ENCODE measurements at regions not wholly inside any gene's neighbourhood (a gene's known extent, or its start where the extent isn't known, plus 50 kb on each side); places are given as distances from the start of the nearest gene placed in this dataset.
A peak's percentile ranks its signal among the peaks of the same experiment; 100 is the strongest.

- peak; percentile 49 for DNase-seq (ENCODE audit: low spot score)
These were observed 445.6 kb downstream of the KCTD12 start for GRCh38 chr13:76440568-76440967.

- DNase-seq (ENCODE audit: low spot score) = no peak
These were observed 446.7 kb downstream of the KCTD12 start for GRCh38 chr13:76439546-76439945.

DNA sequence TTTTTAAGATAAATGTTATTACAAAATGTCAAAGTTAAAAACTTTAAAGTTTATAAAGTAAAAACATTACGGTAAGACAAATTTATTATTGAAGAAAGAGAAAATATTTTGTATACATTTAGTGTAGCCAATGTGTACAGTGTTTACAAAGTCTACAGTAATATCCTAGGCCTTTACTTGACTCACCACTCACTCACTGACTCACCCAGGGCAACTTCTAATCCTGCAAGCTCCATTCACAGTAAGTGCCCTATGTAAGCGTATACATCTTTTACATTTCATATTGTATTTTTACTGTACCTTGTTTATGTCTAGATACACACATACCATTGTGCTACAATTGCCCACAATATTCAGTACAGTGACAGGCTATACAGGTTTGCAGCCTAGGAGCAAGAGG lies 448.2 kb downstream of the KCTD12 start:
- DNase-seq (ENCODE audit: low spot score) = no peak

GRCh38 chr13:76425935-76426334 lies 460.3 kb downstream of the KCTD12 start:
- no peak for DNase-seq (ENCODE audit: low spot score)

DNA sequence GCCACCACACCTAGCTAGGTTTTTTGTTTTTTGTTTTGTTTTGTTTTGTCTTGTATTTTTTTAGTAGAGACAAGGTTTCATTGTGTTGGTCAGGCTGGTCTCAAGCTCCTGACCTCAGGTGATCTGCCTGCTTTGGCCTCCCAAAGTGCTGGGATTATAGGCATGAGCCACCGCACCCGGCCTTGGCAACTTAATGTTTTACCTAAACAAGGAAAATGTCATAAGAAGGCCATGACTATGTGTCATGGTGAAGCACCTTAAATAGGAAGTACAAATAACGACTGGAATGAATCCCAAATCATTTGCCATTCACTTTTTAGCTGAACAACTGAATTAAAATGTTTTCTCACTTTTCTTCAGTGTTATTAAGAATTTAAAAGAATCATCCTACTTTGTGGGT lies 465.2 kb downstream of the KCTD12 start:
- no peak for DNase-seq (ENCODE audit: low spot score)

- no peak for DNase-seq (ENCODE audit: low spot score)
These were observed 467.8 kb downstream of the KCTD12 start for GRCh38 chr13:76418404-76418803.

DNA sequence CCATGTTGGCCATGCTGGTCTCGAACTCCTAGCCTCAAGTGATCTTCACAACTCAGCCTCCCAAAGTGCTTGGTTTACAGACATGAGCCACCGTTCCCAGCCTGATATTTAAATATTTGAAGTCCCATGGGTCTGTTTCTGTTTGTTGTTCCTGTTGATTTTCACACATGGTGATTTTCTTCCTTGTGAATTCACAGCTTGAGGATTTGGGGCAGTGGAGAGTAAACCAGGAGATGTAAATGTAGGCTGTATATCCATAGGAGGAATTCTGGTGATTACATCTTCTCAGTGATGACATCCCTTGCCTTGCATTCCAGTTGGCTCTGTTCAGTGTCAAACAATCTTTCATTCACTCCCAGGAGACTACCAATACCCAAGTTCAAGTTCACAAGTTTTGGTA lies 471.9 kb downstream of the KCTD12 start:
- no peak for DNase-seq (ENCODE audit: low spot score)

GRCh38 chr13:76406243-76406642 lies 480.0 kb downstream of the KCTD12 start:
- DNase-seq (ENCODE audit: low spot score) = no peak

DNA sequence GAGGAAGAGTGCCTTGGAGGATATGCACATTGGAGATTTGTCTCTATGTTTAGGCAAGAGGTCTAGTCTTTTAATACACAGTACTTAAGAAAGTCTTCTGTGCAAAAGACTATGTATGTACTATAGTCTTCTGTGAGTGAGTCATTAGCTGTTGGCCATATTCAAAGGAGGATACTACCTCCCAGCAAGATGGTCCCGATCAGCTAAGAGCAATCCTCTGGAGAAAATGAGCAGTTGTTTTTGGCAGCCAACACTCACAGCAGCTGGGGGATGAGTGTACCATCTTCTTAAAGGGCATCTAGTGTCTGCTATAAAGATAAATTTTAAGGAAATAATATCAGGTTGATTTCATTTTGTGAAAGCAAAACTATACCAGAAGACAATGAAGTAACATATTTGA lies 487.8 kb downstream of the KCTD12 start:
- DNase-seq (ENCODE audit: low spot score) = no peak

DNA sequence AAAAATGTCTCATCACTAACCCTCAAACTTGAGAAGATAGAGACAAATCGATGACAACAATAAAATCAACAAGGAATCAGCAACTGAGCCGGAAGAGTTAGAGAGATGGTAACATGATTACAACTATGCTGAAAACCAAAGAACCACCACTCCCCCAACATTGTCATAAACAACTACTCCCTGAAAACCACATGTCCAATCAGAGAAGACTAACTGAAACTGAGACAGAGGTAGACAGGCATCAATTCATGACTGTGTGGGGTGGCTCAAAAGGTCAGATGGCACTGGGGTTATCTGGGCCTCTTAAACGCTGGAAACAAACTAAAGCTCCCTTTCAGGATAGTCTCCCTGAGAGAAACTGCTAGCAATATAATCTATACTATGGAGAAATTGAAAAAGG lies 488.8 kb downstream of the KCTD12 start:
- no peak for DNase-seq (ENCODE audit: low spot score)

GRCh38 chr13:76389321-76389720 lies 496.9 kb downstream of the KCTD12 start:
- no peak for DNase-seq (ENCODE audit: low spot score)

DNA sequence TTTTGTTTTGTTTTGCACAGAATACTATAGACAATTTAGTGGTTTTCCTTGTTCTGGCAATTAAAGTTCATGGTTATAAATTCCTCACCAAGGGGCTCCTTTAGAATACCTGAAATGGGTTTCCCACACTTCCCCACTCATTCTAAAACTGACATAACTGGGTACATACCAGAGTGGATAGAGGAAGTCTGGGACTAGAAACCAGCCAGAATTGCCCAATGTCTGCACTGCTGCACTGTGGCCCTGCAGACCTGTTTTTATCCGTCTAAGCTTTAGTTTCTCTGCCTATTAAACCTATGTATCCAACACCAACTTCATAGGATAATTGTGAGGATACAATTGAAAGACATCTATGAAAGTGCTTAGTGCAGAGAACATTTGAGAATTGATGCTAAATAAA lies 498.6 kb downstream of the KCTD12 start:
- no peak for DNase-seq (ENCODE audit: low spot score)

GRCh38 chr13:76386321-76386720 lies 499.9 kb downstream of the KCTD12 start:
- no peak for DNase-seq (ENCODE audit: low spot score)

DNA sequence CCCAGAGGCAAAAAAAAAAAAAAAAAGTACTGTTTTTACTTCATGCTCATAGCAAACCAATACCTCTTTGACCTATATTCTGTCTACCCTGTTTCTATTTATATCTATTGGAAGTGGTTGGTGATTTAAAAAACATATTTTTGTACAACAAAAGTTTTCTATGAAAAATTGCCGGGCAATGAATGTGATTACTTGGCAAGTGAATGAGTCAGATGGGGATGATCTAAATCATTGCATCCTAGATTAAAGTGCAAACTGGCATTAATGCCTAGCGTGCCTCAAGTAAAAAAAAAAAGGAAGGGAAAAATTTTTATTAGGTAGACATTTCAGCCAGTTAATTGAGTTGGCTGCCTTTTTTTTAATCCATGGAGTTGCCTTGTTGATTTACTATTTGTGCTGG lies 500.6 kb downstream of the KCTD12 start:
- DNase-seq (ENCODE audit: low spot score) = no peak

GRCh38 chr13:76383676-76384461 lies 502.3 kb downstream of the KCTD12 start:
- no peak for DNase-seq (ENCODE audit: low spot score)

DNA sequence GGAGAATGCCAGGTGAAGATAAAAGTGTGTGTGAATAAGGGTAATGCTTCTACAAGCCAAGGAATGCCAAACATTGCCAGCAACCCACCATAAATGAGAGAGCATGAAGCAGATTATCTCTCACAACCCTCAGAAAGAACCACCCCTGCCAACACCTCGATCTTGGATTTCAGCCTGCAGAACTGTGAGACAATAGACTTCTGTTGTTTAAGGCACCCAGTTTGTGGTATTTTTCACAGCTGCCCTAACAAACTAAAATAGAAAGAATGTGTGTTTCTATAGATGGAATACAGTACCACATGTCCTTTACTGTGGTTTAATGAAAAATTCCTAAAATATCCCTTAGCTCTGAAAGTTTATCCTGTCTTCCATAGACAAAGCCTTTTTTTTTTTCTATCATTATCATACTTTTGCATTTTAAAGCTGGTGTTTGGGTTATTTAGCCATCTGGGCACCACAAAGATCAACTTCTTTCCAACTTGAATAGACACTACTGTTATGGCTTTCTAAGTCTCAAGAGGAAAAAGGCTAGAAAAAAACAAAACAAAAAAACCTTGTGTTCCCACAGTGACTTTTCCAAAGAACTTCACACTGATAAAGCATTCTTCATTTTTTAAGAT lies 505.6 kb downstream of the KCTD12 start:
- DNase-seq (ENCODE audit: low spot score) = no peak

- no peak for DNase-seq (ENCODE audit: low spot score)
These were observed 506.7 kb downstream of the KCTD12 start for GRCh38 chr13:76379341-76380105.

DNA sequence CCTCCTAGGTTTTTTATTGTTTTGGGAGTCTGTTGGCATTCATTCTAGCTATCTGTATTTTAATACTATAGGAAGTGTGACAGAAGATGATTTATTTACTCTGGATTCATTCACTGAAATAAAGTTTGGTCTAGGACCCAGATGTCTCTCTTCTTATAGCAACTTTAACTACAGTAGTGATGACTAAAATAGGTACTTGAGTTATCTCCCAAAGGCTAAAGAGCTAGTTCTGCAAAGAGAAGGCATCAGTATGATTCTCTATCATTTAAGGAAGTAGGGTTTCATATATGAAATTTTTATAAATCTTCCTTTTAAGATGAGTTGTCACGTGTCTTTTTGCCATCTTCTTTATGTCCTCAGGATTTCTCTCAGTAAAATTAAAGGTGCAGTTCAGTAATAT lies 507.4 kb downstream of the KCTD12 start:
- DNase-seq (ENCODE audit: low spot score) = no peak

- no peak for DNase-seq (ENCODE audit: low spot score)
These were observed 522.4 kb downstream of the KCTD12 start for GRCh38 chr13:76363682-76364289.

- DNase-seq (ENCODE audit: low spot score) = no peak
These were observed 524.3 kb downstream of the KCTD12 start for GRCh38 chr13:76361868-76362267.

GRCh38 chr13:76351541-76352229 lies 534.5 kb downstream of the KCTD12 start:
- DNase-seq (ENCODE audit: low spot score) = no peak

- DNase-seq (ENCODE audit: low spot score) = no peak
These were observed 535.8 kb downstream of the KCTD12 start for GRCh38 chr13:76350399-76350798.

All from putamen (tissue), 1 donor.